ENCODE measurements at regions not wholly inside any gene's neighbourhood (a gene's known extent, or its start where the extent isn't known, plus 50 kb on each side); places are given as distances from the start of the nearest gene placed in this dataset.
"Not testable (repeated sequence)": the region's sequence is repeated elsewhere in the genome, so short reads cannot be mapped to it uniquely, and the experiment has no call there.

GRCh38 chr9:66263621-66264020 is 526.7 kb downstream of the FOXD4L4 start:
- not testable (repeated sequence) for H3K27ac ChIP-seq; H3K4me3 ChIP-seq; H3K27me3 ChIP-seq; H3K4me1 ChIP-seq; H3K36me3 ChIP-seq; DNase-seq (ENCODE audit: low spot score in 2 of 2); H3K9me3 ChIP-seq
- WGBS, 2 donors = 93 to 95% methylated on average over 17 of the region's 17 CpGs

GRCh38 chr9:66264786-66265185 is 527.8 kb downstream of the FOXD4L4 start:
- not testable (repeated sequence) for H3K27ac ChIP-seq; H3K9me3 ChIP-seq; H3K36me3 ChIP-seq; H3K27me3 ChIP-seq; H3K4me1 ChIP-seq; DNase-seq (ENCODE audit: low spot score in 2 of 2); H3K4me3 ChIP-seq
- 89 to 95% methylated on average over 20 of the region's 24 CpGs for WGBS, 2 donors

GRCh38 chr9:66266202-66266601 is 529.3 kb downstream of the FOXD4L4 start:
- not testable (repeated sequence) for H3K27me3 ChIP-seq; H3K4me1 ChIP-seq; H3K4me3 ChIP-seq; H3K9me3 ChIP-seq; DNase-seq (ENCODE audit: low spot score in 2 of 2); H3K27ac ChIP-seq; H3K36me3 ChIP-seq
- 75% methylated on average over 7 of the region's 19 CpGs; no CpG with 5 or more reads in 1 of the 2 donors for WGBS, 2 donors

DNA sequence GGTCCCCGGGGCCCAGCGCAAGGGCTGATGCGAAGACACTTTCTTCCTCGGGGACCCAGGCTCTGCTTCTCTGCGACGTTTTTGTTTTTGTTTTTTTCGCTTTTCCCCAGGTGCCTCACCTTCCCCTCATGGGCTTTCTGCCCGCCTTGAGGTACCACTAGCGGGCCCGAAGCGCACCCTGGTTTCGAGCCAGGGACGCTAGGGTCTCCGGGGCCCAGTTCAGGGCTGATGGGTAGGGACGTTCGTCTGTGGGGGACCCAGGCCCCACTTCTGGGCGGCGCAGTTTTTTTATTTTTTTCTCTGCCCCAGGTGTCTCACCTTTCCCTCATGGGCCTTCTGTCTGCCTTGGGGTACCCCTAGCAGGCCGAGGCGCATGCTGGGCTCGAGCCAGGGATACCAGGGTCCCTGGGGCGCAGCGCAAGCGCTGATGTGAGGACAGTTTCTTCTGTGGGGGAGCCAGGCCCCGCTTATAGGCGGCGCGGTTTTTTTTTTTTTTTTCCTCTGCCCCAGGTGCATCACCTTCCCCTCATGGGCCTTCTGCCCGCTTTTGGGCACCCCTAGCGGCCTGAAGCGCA is 530.0 kb downstream of the FOXD4L4 start:
- not testable (repeated sequence) for DNase-seq (ENCODE audit: low spot score in 2 of 2); H3K27me3 ChIP-seq; H3K36me3 ChIP-seq; H3K9me3 ChIP-seq; H3K27ac ChIP-seq; H3K4me3 ChIP-seq; H3K4me1 ChIP-seq
- 62 to 63% methylated on average over 17 to 24 of the region's 31 CpGs for WGBS, 2 donors

- WGBS, 2 donors = 73% methylated on average over 6 of the region's 22 CpGs; no CpG with 5 or more reads in 1 of the 2 donors
- not testable (repeated sequence) for H3K27ac ChIP-seq; H3K36me3 ChIP-seq; H3K4me1 ChIP-seq; DNase-seq (ENCODE audit: low spot score in 2 of 2); H3K9me3 ChIP-seq; H3K27me3 ChIP-seq
- H3K4me3 ChIP-seq = peak overlapping the region in 1 of 4 donors; percentile 39
Measured at GRCh38 chr9:66267684-66268083, 530.7 kb downstream of the FOXD4L4 start.

- WGBS, 2 donors = 92% methylated on average over 13 of the region's 26 CpGs; no CpG with 5 or more reads in 1 of the 2 donors
- not testable (repeated sequence) for H3K4me1 ChIP-seq; H3K9me3 ChIP-seq; DNase-seq (ENCODE audit: low spot score in 2 of 2); H3K27me3 ChIP-seq; H3K27ac ChIP-seq; H3K36me3 ChIP-seq
- peak overlapping the region in 1 of 4 donors; percentile 42 for H3K4me3 ChIP-seq
Measured at GRCh38 chr9:66269024-66269423, 532.1 kb downstream of the FOXD4L4 start.

DNA sequence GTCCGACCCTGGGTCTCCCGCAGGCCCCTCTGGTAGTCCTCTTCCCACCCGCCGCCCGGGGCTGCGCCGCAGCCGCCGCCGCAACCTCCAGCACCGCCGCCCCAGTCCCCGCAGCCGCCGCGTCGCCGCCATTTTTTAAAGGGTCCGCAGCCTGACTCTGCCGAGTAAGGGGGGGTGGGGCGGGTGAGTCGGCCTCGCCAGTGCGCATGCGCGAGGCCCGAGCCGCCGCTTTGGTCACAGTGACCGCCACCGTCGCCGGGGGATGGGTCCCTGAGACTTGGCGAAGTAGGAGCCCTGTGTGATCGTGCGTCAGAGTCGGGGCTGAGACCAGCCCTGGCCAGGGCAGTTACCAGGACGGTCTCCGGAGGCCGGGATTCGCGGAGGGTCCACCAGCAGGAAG is 532.8 kb downstream of the FOXD4L4 start:
- not testable (repeated sequence) for H3K9me3 ChIP-seq, H3K36me3 ChIP-seq, H3K27me3 ChIP-seq, H3K4me1 ChIP-seq
- H3K27ac ChIP-seq = peak overlapping the region in 3 of 4 donors; percentile 79 to 87 (median 83)
- 1% methylated on average over 34 of the region's 42 CpGs; no CpG with 5 or more reads in 1 of the 2 donors for WGBS, 2 donors
- peak overlapping the region; percentile 48 to 86 (median 63) for H3K4me3 ChIP-seq
- TF ChIP-seq POLR2A (IDR thresholded peaks at IDR 0.05) (peak; percentile 15 to 64), EP300 (IDR thresholded peaks at IDR 0.05) (peak in 1 of 2 donors; percentile 32)
- peak; percentile 22 to 24 for DNase-seq (ENCODE audit: low spot score in 2 of 2)

GRCh38 chr9:66278809-66279208 is 541.9 kb downstream of the FOXD4L4 start:
- WGBS, 2 donors = 72 to 78% methylated on average over 3 to 4 of the region's 5 CpGs
- H3K36me3 ChIP-seq; DNase-seq (ENCODE audit: low spot score in 2 of 2); H3K4me3 ChIP-seq; H3K27me3 ChIP-seq; H3K27ac ChIP-seq; H3K9me3 ChIP-seq; H3K4me1 ChIP-seq: not testable (repeated sequence)

Data from tibial nerve (tissue), 4 donors.